Brain microvascular endothelial cell (primary cell): ENCODE measurements at regions not wholly inside any gene's neighbourhood (a gene's known extent, or its start where the extent isn't known, plus 50 kb on each side); places are given as distances from the start of the nearest gene placed in this dataset.
A peak's percentile ranks its signal among the peaks of the same experiment; 100 is the strongest.

Experiments used
- DNase-seq: peaks from one replicate; pipeline ENCODE4 v3.0.0-alpha.2; 2020
- H3K27ac ChIP-seq: fragments of 250-450 bp; sonication (Bioruptor Pico); 2 replicates; pipeline ENCODE4 v1.5.1; 2020; ENCODE audit warnings: mild to moderate bottlenecking, moderate library complexity
- H3K27me3 ChIP-seq: fragments of 250-450 bp; sonication (Bioruptor Pico); replicated peaks from 2 replicates; pipeline ENCODE4 v1.5.1; 2020; ENCODE audit warnings: mild to moderate bottlenecking
- H3K36me3 ChIP-seq: fragments of 250-450 bp; sonication (Bioruptor Pico); replicated peaks from 2 replicates; pipeline ENCODE4 v1.5.1; 2020; ENCODE audit warnings: mild to moderate bottlenecking
- H3K4me3 ChIP-seq: 2 replicates; pipeline ENCODE4 v1.5.1; 2011; ENCODE audit warnings: low read depth, mild to moderate bottlenecking, control low read depth, low read length, moderate library complexity
- CTCF ChIP-seq: IDR thresholded peaks from 2 replicates; pipeline ENCODE4 v1.5.1; 2011; ENCODE audit warnings: low read depth, mild to moderate bottlenecking, moderate library complexity, low read length, control low read depth, inconsistent platforms; ENCODE audit errors: missing control alignments
- in situ Hi-C: cut with HindIII; loops from 2 replicates; pipeline ENCODE4 v1.10.0; 2017; ENCODE audit warnings: low sequenced_read_pairs, low pct_ligation_motif_present

- DNase-seq = no peak
- Histone ChIP-seq H3K36me3 (no peaks in the 10 kb centered on the region), H3K27me3 (no peaks in the 10 kb centered on the region), H3K4me3 (no peak overlapping the region), H3K27ac (no peak overlapping the region)
- in situ Hi-C loops = no loop called here
- no peak for TF ChIP-seq CTCF
These were observed 228.7 kb downstream of the LACC1 start for GRCh38 chr13:44108331-44108858.

GRCh38 chr13:44110091-44110621, 230.5 kb downstream of the LACC1 start:
- H3K4me3 ChIP-seq = no peak overlapping the region
- TF ChIP-seq CTCF = no peak
- in situ Hi-C loops = no loop called here
- H3K36me3 ChIP-seq = no peaks in the 10 kb centered on the region
- no peak overlapping the region for H3K27ac ChIP-seq
- DNase-seq = no peak
- no peaks in the 10 kb centered on the region for H3K27me3 ChIP-seq

GRCh38 chr13:44111701-44112100, 232.0 kb downstream of the LACC1 start:
- no peaks in the 10 kb centered on the region for H3K27me3 ChIP-seq
- H3K27ac ChIP-seq = no peak overlapping the region
- no peak for DNase-seq
- H3K4me3 ChIP-seq = no peak overlapping the region
- in situ Hi-C loops = no loop called here
- no peak for TF ChIP-seq CTCF
- H3K36me3 ChIP-seq = no peaks in the 10 kb centered on the region

GRCh38 chr13:44112700-44113329, 233.1 kb downstream of the LACC1 start:
- in situ Hi-C loops = no loop called here
- DNase-seq = no peak
- Histone ChIP-seq H3K27ac (no peak overlapping the region), H3K4me3 (no peak overlapping the region), H3K36me3 (no peaks in the 10 kb centered on the region), H3K27me3 (no peaks in the 10 kb centered on the region)
- TF ChIP-seq CTCF = no peak

- DNase-seq = no peak
- in situ Hi-C loops = no loop called here
- peak; percentile 23 for TF ChIP-seq CTCF
- no peaks in the 10 kb centered on the region for H3K36me3 ChIP-seq
- no peak overlapping the region for H3K4me3 ChIP-seq
- no peaks in the 10 kb centered on the region for H3K27me3 ChIP-seq
- no peak overlapping the region for H3K27ac ChIP-seq
These were observed 237.0 kb downstream of the LACC1 start for GRCh38 chr13:44116562-44117332.
